ENCODE measurements at regions not wholly inside any gene's neighbourhood (a gene's known extent, or its start where the extent isn't known, plus 50 kb on each side); places are given as distances from the start of the nearest gene placed in this dataset.
"Not testable (repeated sequence)": the region's sequence is repeated elsewhere in the genome, so short reads cannot be mapped to it uniquely, and the experiment has no call there.

DNA sequence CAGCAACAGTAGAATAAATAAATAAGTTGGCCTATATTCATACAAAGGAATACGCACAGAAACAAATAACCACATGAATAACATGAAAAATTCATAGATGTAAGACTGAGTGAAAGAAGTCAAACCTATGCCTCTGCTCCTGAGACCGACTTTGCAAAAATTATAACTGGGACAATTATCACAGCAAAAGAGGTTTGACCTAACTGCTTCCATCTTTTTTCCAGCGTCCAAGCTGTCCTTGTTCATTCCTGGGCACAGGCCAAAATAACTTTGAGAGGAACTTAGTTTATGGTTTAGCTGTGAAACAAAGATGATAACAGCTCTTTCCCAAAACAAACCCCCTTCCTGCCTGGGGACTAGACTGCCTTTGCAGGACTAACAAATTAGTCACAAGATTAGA, 109.6 kb upstream of the NBPF11 start:
- not testable (repeated sequence) for DNase-seq

- not testable (repeated sequence) for DNase-seq
These were observed 105.8 kb upstream of the NBPF11 start for GRCh38 chr1:148257886-148258285.

DNA sequence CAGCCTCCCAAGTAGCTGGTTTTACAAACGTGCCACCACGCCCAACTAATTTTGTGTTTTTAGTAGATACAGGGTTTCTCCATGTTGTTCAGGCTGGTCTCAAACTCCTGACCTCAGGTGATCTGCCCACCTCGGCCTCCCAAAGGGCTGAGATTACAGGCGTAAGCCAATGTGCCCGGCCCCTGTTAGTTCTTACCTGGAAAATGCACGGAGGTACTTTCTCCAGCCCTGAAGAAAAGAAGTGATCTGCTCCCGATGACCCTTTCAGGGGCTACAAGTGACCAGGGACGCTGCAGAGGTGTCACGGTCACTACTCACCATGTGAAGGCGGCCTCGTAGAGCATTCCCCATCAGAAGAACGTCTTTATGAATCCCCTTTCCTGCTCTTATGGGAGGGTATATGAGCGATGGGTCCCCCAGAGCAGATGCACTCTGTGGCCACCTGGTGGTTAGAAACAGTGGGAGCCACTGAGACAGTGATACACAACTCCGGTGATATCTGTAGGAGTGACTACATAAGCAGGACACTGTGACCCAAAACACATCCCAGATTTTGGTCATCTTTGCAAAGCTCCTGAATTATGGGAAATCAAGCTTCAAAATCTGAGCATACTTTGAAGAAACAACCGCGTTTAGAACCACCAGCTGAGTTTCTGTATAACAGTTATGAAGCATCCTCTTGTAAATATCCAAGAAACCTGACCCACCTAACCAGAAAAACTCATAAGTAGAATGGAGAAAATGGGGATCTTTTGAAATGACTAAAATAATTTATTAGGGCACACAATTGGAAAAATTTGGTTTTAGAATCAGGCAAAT, 102.7 kb upstream of the NBPF11 start:
- DNase-seq: peak; percentile 16 to 24

DNA sequence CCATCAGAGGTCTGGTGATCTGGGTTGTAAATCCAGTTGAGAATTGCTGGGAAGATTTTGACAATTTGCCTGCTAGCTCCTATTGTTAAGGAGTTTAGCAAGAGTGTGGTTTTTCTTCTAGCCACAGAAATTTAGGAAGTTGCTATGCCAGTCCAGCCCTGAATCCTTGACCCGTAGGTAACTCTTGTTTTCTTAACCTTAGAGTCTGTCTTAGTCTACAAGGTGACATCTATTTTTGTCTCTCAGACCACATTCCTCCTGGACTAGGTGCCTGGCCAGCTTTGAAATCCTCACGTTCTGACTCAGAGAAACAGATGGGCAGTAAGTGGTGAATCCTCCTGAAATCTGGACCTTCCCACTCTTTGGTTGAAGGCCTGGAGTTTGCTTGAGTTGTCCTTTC, 101.7 kb upstream of the NBPF11 start:
- not testable (repeated sequence) for DNase-seq

- not testable (repeated sequence) for DNase-seq
These were observed 96.7 kb upstream of the NBPF11 start for GRCh38 chr1:148248798-148249197.

DNA sequence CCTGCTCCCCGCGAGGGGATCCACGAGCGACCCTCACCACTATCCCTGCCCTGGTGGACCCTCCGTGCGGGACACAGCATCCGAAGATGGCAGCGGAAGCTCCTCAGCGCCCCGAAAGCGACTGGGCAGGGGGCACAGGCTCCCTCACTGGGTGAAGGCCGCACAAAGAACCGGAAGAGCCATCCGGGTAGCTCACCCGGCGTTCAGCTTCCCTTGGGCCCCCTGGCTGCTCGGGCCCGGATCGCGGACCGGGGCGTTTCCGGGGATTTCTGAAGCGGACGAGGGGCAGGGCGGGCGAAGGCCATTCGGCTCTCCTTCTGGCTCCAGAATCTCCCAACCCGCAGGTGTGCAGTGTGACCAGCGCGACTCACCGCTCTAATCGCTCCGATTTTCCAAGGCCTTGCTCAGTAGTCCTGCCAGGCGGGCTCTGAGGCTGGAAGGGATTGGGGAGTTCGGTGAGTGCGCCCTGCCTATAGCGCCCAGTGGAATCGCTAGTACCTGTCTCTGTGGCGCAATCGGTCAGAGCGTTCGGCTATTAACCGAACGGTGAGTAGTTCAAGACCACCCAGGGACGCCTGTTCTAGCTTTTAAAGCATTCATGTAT, 94.3 kb upstream of the NBPF11 start:
- DNase-seq: not testable (repeated sequence)

DNA sequence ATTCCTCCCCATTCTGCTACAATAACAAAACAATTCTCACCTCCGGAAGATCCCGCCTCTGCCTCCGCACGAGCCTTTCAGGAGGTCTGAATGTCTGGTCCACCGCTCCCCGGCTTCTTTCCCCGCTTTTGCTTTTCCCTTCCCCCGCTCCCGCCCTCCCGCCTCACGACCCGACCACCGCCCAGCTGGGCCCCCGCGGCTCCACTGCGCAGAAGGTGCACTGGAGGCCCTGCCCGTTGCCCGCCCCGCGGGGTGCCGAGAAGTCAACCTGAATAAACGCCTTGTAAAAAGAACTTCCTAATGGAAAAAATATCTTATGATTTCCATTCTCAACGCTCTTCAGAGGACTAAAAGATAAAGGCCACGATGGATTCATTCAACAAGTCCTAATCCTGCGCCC, 93.8 kb upstream of the NBPF11 start:
- not testable (repeated sequence) for DNase-seq

DNA sequence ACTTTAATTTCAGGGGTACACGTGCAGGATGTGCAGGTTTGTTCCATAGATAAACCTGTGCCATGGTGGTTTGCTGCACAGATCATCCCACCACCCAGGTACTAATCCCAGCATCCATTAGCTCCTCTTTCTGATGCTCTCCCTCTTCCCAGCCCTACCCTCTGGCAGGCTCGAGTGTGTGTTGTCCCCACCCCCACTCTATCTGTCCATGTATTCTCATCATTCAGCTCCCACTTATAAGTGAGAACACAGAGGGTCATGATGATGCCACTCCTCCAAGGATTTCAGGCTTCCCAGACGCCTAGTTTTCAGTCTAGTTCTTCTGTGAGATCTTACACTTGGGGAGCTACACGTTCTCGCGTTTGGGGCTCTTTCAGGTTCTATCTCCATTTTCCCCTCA, 93.4 kb upstream of the NBPF11 start:
- not testable (repeated sequence) for DNase-seq

DNA sequence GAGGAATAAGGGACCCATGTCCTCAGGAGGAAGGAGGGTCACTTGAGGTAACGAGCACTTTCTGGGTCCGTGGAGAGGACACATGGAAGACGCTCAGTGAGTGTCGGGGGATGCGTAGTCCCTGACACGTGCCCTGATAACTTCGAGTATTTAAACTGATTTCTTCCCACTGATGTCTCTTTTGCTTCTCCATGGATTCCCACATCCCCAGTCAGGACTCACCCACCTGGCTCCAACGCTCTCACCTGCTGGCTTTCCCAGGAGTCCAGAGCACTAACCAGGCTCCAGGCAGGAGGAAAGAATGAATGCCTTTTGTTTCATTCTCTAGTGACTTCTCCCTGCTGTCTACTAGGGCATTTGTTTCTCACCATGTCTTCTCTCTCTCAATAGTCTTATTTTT, 81.2 kb upstream of the NBPF11 start:
- DNase-seq: not testable (repeated sequence)

GRCh38 chr1:148228846-148229245, 76.8 kb upstream of the NBPF11 start:
- DNase-seq: not testable (repeated sequence)

GRCh38 chr1:148222399-148223159, 70.5 kb upstream of the NBPF11 start:
- not testable (repeated sequence) for DNase-seq

- not testable (repeated sequence) for DNase-seq
These were observed 69.5 kb upstream of the NBPF11 start for GRCh38 chr1:148221593-148221992.

- DNase-seq: not testable (repeated sequence)
These were observed 67.1 kb upstream of the NBPF11 start for GRCh38 chr1:148219229-148219628.

DNA sequence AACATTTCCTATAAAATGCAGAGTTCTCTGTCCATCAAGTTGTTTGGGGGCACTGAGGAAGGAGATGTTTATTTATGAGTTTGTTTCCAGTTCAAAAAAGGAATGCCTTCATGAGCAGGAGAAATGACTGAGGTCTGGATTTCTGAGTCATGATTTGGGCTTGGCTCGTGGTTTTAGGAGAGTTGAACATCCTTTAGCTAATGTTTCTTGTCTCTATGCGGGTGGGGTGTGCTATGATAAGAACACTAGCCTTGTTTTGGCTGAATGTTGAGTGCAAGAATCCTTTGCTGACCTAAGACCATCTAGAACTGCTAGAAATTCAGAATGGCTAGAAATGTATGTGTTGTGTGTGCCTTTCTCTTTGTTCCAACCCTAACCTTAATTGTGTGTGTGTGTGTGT, 59.1 kb upstream of the NBPF11 start:
- not testable (repeated sequence) for DNase-seq

- not testable (repeated sequence) for DNase-seq
These were observed 58.5 kb upstream of the NBPF11 start for GRCh38 chr1:148210624-148211023.

- not testable (repeated sequence) for DNase-seq
These were observed 58.1 kb upstream of the NBPF11 start for GRCh38 chr1:148210166-148210565.

DNA sequence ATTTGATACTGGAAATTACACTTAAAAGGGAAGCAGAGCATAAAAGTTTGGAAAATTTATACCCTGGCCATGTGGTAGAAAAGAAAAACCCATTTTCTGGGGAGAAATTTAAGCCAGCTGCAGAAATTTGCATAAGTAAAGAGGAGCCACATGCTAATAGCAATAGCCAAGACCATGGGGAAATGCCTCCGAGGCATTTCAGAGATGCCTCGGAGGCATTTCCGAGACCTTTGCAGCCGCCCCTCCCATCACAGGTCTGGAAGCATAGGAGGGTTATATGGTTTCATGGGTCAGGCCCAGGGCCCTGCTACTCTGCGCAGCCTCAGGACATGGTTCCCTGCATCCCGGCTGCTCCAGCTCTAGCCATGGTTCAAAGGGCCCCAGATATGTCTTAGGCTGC, 49.9 kb upstream of the NBPF11 start:
- not testable (repeated sequence) for DNase-seq

Data from activated CD4-positive, alpha-beta T cell treated with anti-CD3 and anti-CD28 coated beads for 4 hours (primary cell).